ES-I3 (cell line): ENCODE measurements at regions not wholly inside any gene's neighbourhood (a gene's known extent, or its start where the extent isn't known, plus 50 kb on each side); places are given as distances from the start of the nearest gene placed in this dataset.

ENCODE experiments used
- H3K36me3 ChIP-seq: 2 replicates; pipeline ENCODE4 v1.6.1; 2013; ENCODE audit warnings: mild to moderate bottlenecking, low read length, control low read depth, moderate library complexity; ENCODE audit not compliant: insufficient read depth
- H3K4me1 ChIP-seq: 2 replicates; pipeline ENCODE4 v1.6.1; 2013; ENCODE audit warnings: mild to moderate bottlenecking, control low read depth, low read length; ENCODE audit not compliant: insufficient read depth
- H3K9ac ChIP-seq: 2 replicates; pipeline ENCODE4 v1.6.1; 2013; ENCODE audit warnings: low read depth, mild to moderate bottlenecking, low read length, moderate library complexity
- H3K9me3 ChIP-seq: 2 replicates; pipeline ENCODE4 v1.6.1; 2013; ENCODE audit warnings: mild to moderate bottlenecking, low read length, moderate library complexity; ENCODE audit not compliant: control insufficient read depth, insufficient read depth

DNA sequence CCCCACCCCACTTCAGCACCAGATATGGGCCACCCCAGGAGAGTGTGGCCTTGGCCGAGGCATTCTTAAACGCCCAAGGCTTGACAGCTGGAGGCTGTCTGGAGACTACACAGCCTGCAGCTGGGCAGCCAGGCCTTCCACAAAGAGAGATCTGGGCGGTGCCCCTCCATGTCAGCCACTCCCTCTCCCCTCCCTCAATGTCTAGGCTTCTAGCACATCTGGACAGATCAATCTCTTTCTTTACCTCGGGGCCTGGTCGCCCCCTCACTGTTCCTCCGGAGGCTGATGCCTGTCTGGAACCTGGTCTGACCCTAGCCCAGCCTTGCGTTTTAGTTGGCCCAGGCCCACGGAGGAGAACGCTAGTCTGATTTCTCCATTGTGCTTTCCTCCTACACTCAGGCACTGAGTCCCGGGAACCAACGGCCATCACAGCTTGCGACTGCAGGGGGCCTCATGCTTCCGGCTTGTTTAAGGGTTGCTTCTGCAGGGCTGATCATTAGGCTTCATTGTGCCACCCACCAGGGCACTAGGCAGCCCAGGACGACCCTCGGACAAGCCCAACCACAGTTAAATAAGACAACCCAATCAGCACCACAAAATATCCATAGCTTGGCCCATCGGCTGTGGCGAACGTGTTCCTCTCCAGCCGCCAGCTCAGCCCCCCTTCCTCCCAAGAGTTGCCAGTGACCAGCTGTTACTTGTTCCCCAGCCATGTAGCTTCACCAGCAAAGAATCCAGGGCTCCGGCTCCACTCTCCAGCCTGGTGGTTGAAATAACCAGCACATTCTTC lies 200.6 kb downstream of the BCOR start:
- Histone ChIP-seq H3K36me3 (no peaks in the 10 kb centered on the region), H3K9ac (no peak overlapping the region), H3K9me3 (no peaks in the 10 kb centered on the region), H3K4me1 (peaks cover 49% of the 10 kb centered on the region)

DNA sequence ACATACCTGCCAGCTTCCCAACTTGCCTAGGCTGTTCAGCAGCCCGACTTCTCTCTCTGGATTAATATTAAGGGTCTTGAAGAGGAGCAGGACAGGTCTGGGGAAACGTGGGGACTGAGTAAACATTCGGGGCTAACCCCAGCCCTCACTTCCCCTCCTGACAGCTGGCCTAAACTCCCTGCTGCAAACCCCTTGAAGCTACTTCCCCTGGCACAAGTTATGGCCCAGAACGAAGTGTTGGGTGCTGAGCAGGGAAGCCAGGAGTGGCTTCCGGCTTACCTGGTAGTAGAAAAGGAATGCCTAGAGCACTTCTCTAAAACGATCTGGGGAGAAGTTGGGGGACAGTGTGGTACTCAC lies 200.0 kb downstream of the BCOR start:
- H3K9me3 ChIP-seq, result no peaks in the 10 kb centered on the region
- H3K4me1 ChIP-seq, result peaks cover 49% of the 10 kb centered on the region
- no peaks in the 10 kb centered on the region for H3K36me3 ChIP-seq
- no peak overlapping the region for H3K9ac ChIP-seq

DNA sequence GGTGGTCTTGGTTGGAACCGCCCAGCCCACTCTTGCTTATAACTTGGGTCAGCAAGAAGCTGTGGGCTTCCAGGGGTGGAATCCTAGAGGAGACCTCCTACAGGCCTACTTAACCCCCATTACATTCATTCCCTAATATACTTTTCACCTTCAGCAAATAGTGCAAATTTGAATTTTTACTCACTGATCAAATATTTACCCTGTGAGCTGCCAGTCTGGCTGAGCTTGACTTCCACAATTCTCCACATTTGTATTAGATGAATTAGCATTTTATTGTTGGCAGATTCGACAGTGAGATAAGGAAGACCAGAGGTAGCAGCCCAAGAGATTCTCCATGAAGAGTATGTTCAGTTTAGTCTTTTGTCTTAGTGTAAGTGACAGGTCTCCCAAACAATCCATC lies 199.6 kb downstream of the BCOR start:
- Histone ChIP-seq H3K36me3 (no peaks in the 10 kb centered on the region), H3K4me1 (peaks cover 49% of the 10 kb centered on the region), H3K9ac (no peak overlapping the region), H3K9me3 (no peaks in the 10 kb centered on the region)

DNA sequence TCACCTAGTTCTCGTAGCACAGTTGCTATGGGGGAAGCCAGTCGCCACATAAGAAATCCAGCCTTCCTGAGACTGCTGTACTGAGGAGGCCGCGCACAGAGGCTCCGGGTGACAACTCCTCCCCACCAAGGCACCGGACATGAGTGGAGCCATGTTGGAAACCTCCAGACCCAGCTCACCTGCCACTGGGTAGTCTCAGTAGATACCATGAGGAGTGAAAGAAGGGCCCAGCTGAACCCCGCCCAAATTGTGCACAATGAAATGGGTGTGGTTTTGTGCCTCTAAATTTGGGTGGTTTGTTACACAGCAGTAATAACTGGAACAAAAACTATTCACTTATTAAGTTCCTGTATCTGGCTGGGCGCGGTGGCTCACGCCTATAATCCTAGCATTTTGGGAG lies 198.7 kb downstream of the BCOR start:
- Histone ChIP-seq H3K36me3 (no peaks in the 10 kb centered on the region), H3K9me3 (no peaks in the 10 kb centered on the region), H3K4me1 (peaks cover 49% of the 10 kb centered on the region), H3K9ac (no peak overlapping the region)

DNA sequence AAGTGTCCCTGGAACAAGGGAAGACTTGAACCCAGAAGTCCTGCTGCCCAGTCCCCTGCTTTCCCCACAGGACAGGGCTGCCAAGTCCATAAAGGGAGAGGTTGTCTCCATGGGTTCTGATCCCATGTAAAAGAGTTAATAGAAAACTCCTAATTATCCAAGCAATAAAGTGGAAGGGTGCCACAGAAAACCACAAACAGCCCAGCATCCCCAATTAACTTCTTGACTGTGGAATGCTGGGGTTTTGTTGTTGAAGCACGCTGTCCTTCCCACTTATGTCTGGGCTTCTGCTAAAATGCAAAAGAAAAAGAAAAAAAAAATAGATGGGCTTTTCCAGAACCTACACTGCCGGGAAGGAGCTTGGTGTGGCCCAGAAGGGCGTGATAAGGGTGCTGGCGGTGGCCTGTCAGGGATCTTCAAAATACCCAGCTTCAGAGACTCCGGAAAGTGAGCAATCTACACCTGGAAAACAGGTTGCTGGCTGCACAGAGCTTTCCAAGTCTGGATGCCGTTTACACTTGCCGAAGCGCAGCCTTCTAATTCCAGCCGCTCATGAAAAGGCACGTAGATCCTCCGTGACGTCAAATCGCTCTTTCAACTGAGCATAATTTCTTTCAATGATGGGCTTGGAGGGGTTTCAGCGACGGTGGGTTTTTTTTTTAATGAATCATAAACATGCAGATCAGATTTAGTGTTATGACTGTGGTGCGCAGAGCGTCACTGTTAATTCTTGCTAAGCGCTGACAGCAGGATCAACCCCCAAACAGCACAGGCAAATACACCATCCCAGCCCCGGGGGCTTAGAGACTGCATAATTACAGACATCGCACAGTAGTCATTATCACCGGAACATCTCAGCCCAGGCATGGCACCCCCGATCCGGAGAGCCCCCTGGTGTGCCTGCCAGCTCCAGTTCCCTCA lies 197.6 kb downstream of the BCOR start:
- Histone ChIP-seq H3K9me3 (no peaks in the 10 kb centered on the region), H3K36me3 (no peaks in the 10 kb centered on the region), H3K9ac (peak overlapping the region; percentile 14; the same call in 1 of the 2 replicates), H3K4me1 (peaks cover 39% of the 10 kb centered on the region)

DNA sequence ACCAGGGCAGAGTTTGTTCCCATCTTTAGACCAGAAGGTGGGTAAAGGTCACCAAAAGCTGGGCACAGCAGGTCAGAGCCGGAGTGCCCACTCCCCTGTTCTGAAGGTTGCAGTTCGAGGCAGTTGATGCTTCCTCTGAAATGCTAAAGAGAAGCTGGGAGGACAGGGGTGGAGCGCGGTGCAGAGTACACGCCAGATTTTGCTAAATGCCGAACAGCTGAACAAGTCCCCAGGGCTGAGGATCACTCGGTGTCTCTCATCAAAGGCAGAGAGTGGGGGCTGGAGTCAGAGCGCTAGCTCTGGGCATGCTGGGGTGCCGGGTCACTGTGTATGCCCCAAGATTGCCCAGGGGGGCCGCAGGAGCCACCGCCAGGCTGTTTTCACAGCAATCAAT lies 197.0 kb downstream of the BCOR start:
- no peaks in the 10 kb centered on the region for H3K36me3 ChIP-seq
- peaks cover 34% of the 10 kb centered on the region for H3K4me1 ChIP-seq
- H3K9me3 ChIP-seq, result no peaks in the 10 kb centered on the region
- peak overlapping the region; percentile 14; the same call in 1 of the 2 replicates for H3K9ac ChIP-seq

DNA sequence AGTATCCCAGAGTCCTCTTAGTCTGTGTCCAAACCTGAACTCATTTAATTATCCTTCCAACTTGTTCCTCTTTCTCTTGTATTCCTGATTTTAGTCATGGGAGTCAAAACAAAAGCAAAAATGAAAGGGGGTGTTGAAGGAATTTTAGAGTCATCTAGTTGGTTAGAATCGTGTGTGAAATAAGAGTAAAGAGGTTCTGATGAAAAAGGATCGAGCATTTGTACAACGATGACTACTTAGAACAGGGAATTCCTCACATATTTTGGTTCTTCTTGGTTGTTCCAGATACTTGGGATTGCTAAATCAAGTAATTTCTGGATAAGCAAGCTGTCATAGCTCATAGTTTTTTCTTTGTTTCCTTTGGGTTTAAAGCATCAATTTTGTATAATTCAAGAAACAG lies 194.4 kb downstream of the BCOR start:
- Histone ChIP-seq H3K9me3 (no peaks in the 10 kb centered on the region), H3K9ac (no peak overlapping the region), H3K36me3 (no peaks in the 10 kb centered on the region), H3K4me1 (peaks cover 26% of the 10 kb centered on the region)

DNA sequence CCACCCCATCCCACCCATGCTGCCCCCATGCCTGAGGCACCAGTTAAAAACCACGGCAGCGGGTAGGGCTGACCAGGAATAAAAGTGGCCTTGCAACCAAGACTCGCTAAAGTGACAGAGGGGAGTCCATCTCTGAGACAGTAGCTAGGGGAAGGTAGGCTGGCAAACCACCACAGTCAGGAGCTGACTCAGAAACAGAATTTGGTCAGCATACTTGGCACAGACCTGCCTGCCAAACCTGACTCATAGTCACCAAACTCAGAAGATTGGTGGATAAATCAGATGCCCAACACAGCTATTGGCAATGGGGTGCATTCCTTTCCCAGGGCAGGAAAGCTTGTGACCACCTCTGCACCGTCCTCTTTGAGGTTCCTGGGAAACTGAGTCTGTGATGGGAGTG lies 193.8 kb downstream of the BCOR start:
- Histone ChIP-seq H3K36me3 (no peaks in the 10 kb centered on the region), H3K4me1 (peaks cover 31% of the 10 kb centered on the region), H3K9ac (no peak overlapping the region), H3K9me3 (no peaks in the 10 kb centered on the region)

DNA sequence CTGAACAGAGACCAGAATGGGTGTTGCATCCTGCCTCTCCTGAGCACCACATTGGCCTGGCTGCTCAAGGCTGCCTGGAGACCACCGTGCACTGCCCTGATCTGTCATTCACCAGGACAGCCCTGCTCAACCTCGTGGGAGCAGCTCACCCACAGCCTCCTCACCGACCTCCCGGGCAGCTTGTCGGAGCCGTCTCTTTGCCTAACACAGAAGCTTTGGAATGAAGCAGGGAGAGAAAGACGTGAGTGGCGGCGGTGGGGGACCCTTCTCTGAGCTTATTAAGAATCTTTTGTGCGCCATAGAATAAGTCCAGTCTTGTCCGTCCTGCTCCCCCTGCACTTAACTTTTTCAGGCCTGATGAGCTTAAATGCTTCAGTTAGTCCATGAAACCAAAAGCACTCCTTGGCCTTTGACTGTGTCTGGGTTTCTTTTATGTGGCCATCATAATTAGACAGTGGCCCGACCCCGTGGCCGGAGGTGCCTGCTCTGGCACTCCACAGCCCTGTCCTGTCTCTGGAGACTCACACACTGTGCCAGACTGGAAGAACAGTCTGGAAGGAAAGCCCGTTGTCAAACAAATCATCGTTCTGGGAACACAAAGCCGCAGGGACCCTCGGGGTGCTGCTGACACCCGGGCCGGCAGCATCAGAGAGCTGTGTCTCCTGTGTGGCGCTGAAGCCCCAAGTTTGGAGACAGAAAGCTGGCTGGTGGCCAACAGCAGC lies 192.8 kb downstream of the BCOR start:
- no peak overlapping the region for H3K9ac ChIP-seq
- no peaks in the 10 kb centered on the region for H3K36me3 ChIP-seq
- H3K9me3 ChIP-seq, result no peaks in the 10 kb centered on the region
- peaks cover 34% of the 10 kb centered on the region for H3K4me1 ChIP-seq

DNA sequence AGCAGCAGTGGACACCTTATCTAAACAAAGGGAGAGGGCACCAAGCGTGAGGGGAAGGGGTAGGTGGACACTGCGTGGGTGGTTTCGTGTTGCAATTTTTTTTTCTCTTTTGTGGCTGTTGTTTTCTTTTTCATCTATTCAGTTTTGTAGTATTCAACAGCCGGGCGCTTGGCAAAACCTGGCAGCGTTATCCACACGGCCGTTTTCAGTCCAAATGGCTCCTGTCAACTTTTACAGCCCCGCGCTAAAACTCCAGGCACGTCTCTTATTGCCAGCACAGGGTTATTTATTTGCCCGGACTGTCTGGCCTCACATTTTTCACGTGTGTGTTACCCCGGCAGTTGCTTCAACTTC lies 192.2 kb downstream of the BCOR start:
- Histone ChIP-seq H3K4me1 (peaks cover 28% of the 10 kb centered on the region), H3K36me3 (no peaks in the 10 kb centered on the region), H3K9ac (no peak overlapping the region), H3K9me3 (no peaks in the 10 kb centered on the region)

DNA sequence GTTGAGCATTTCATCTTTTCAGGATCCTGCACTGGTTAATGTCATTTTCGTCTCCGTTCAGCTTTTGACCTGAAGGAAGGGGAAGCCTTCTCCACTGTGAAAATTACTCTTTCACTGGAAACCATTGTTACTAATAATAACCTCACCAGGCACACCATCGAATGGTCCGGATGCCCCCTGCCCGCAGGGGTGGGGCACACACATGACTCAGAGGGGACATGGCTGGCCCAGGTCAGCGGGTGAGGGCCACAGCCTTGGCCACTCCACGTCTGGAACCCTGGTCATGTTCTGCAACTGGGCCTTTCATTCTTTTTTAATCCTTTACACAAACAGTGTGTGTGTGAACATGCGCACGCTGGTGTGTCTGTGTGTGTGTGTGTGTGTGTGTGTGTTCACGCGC lies 191.8 kb downstream of the BCOR start:
- no peak overlapping the region for H3K9ac ChIP-seq
- peaks cover 25% of the 10 kb centered on the region for H3K4me1 ChIP-seq
- H3K36me3 ChIP-seq, result no peaks in the 10 kb centered on the region
- no peaks in the 10 kb centered on the region for H3K9me3 ChIP-seq

DNA sequence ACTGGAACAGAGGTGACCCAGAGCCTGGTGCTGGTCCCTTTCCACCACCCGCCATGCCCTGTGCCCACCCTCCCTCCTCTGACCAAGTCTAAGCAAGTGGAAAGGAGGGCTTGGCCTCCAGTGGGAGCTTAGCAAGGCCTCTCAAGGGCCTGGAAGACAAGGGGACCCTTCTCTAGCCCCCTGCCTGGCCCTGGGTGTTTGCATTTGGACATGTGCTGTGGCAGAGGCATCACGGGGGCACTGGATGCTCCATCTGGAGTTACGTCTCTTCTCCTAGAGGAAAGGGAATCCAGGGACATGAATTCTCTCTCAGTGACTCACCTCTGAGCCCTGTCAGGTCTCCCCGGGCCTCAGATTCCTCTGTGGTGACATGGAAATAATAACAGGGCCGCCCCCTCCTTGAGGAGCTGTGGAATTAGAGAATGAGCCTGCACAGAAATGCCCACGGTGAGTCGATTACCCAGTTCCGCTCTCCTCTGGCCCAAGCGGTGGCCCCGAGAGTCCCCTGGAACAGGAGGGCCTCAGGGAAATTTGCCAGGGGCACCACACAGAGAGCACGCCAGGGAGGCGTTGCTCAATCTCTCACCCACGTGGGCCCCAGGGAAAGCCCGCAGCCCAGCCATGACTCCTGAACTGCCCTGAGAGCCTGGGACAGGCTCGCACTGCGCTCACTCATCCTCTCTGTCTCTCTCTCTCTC lies 189.6 kb downstream of the BCOR start:
- Histone ChIP-seq H3K9ac (no peak overlapping the region), H3K36me3 (no peaks in the 10 kb centered on the region), H3K9me3 (no peaks in the 10 kb centered on the region; the same call in 1 of the 2 replicates), H3K4me1 (peaks cover 18% of the 10 kb centered on the region)

DNA sequence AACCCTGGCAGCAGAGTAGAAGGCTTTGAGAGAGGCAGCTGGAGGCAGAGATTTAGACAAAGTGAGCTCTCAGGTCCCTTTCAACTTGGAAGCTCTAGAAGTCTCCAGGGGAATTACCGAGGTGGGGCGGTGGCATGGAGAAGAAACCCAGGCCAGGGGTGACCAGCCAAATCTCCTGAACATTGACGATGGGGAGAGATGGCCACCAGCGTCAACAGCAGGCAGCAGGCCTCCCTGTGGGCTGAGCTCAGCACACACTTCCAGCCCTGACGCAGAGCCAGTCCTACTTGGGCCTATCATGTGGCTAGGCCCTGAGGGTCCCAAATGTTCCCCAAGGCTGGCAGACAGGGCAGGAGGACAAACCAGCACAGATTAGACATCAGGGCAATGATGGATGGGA lies 187.8 kb downstream of the BCOR start:
- peaks cover 18% of the 10 kb centered on the region for H3K4me1 ChIP-seq
- no peak overlapping the region for H3K9ac ChIP-seq
- H3K36me3 ChIP-seq, result no peaks in the 10 kb centered on the region
- no peaks in the 10 kb centered on the region; the same call in 1 of the 2 replicates for H3K9me3 ChIP-seq

DNA sequence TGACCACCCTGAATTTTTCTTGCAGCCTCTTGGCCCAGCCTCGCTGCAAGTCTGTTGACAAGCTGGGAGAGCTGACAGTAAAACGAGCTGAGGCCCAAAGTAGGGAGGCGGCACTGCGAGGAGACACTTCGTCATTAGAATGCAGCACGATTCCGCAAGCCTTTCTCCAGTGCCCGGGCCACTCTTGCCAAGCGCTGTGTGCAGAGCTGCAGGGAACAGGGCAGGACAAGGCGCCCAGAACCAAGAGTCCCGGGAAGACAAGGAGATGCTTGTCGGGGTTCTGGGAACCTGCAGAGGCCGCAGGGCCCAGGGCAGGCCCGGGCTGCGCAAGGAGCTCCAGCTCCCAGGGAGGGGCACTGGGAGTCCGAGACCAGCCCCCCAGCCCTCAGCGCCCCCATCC lies 187.1 kb downstream of the BCOR start:
- peaks cover 18% of the 10 kb centered on the region for H3K4me1 ChIP-seq
- H3K9me3 ChIP-seq, result no peaks in the 10 kb centered on the region; the same call in 1 of the 2 replicates
- no peaks in the 10 kb centered on the region for H3K36me3 ChIP-seq
- H3K9ac ChIP-seq, result no peak overlapping the region
